Activated T-cell treated with anti-CD3 and anti-CD28 coated beads, Interleukin-2, amount 50 U/mL, for 48 hours (primary cell): ENCODE measurements at regions not wholly inside any gene's neighbourhood (a gene's known extent, or its start where the extent isn't known, plus 50 kb on each side); places are given as distances from the start of the nearest gene placed in this dataset.
"Not testable (repeated sequence)": the region's sequence is repeated elsewhere in the genome, so short reads cannot be mapped to it uniquely, and the experiment has no call there.

Source experiments
- DNase-seq, 2 experiments: peaks; one replicate each; pipeline ENCODE4 v3.0.0-alpha.2; 2020

DNA sequence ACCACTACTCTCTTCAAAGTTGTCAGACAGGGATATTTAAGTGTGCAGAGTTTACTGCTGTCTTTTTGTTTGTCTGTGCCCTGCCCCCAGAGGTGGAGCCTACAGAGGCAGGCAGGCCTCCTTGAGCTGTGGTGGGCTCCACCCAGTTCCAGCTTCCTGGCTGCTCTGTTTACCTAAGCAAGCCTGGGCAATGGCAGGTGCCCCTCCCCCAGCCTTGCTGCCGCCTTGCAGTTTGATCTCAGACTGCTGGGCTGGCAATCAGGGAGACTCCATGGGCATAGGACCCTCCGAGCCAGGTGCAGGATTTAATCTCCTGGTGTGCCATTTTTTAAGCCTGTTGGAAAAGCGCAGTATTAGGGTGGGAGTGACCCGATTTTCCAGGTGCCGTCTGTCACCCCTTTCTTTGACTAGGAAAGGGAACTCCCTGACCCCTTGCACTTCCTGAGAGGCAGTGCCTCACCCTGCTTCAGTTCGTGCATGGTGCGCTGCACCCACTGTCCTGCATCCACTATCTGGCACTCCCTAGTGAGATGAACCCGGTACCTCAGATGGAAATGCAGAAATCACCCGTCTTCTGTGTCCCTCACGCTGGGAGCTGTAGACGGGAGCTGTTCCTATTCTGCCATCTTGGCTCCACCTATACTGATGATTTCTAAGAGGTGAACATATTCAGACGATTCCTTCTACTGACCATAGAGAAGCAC lies 167.6 kb downstream of the CXXC4 start:
- not testable (repeated sequence) for DNase-seq

DNA sequence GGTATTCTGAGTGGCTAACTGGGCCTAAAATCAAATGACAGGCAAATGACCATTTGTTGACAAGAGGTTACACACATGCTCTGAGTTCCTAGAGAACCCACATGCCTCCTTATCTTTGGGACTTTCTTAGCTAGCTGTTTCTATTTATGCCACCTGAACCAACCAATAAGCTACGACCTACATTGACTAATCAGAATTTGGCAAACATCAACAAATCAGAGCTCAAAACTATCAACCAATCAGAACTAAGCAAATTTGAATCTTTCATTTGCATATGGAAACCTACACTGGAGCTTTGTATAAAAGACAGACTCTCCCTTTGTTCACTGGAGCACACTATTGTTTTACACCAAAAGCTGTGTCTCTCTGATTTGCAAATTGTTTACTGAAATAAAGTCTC lies 192.0 kb downstream of the CXXC4 start:
- no peak for DNase-seq

DNA sequence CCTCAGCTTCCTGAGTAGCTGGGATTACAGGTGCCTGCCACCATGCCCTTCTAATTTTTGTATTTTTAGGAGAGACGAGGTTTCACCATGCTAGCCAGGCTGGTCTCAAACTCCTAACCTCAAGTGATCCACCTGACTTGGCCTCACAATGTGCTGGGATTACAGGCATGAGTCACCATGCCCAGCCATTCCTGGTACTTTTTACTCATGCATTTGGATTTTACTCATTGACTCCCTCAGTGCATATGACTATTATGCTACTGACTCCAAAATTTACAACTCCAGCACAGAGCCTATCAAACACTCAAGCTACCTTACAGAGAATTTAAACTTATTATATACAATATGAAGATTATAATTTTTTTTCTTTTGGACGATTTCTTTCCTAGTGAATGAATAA lies 199.9 kb downstream of the CXXC4 start:
- DNase-seq = no peak

DNA sequence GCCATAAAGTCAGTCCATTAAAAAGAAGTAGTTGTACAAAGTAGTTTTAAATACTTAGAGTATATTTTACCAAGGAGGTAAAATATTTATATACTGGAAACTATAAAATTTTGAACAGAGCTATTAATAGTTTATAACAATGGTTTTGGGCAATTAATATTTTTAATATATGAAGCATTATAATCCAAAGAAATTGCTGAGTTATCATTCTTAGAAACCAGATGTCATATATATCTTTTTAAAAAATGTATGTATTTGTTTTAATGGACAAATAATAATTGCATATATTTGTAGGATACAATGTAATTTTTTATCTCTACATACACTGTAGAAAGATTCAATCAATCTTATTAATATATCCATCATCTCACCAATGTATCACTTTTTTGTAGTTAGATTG lies 207.8 kb downstream of the CXXC4 start:
- DNase-seq = no peak

DNA sequence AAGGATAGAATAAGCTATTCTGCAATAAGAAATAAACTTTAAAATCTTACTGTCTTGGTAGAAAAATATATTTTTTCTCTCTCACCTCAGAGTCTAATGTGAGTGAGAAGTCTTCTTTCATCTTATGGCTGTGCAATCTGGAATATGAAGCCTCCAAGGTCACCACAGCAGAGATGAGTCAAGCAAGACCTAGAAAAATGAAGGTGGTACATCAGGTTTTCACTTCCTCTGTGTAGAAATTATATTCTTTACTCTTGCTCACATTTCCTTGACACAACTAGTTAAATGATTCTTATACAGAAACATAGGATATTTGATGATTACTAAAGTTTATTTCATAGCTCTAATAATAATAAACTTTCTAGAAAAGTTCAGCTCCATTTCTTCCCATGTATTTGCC lies 211.4 kb downstream of the CXXC4 start:
- no peak for DNase-seq

DNA sequence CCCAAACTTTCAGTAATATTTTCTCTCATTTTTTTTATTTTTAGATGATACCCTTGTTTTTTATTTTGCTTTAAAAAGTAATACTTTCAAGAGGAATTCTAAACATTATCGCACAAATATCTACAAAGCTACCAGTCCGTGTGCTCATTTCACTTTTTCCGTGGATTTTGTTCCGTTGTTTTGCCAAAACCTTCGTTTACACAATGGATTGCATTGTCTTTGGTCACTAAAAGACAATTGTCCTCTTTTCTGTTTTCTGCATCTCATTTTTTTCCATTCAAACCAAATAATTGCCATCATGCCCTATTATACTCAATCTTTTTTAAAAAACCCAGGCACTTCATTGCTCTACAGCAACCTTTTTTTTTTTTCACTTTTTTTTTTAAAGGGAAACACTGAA lies 214.9 kb downstream of the CXXC4 start:
- DNase-seq = no peak

DNA sequence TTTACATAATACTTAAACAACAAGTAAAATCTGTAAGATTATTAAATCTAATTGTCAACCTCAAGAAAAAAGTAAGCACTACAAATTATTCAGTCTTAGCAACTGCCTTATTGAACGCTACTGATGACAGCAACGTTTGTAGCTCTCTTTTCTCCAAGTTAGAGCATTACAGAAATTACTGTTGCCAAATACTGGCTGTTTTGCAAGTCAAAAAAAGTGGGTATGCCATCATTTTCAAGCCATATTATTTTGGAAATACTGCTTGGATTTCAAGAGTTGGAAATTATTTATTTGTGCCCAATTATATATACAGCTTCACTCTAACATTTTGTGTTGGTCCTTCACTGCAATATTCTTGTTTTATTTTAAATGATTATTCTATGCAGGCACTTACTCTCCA lies 221.7 kb downstream of the CXXC4 start:
- DNase-seq = no peak

DNA sequence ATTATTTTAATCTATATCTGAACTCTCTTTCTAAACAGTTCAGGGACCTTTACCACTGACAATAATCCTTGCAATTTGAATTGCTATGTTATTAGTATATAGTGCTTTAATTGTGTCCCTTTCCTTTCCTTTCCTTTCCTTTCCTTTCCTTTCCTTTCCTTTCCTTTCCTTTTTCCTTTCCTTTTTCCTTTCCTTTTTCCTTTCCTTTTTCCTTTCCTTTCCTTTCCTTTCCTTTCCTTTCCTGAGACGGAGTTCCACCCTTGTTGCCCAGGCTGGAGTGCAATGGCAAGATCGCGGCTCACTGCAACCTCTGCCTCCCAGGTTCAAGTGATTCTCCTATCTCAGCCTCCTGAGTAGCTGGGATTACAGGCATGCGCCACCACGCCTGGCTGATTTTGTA lies 225.1 kb downstream of the CXXC4 start:
- DNase-seq = not testable (repeated sequence)

DNA sequence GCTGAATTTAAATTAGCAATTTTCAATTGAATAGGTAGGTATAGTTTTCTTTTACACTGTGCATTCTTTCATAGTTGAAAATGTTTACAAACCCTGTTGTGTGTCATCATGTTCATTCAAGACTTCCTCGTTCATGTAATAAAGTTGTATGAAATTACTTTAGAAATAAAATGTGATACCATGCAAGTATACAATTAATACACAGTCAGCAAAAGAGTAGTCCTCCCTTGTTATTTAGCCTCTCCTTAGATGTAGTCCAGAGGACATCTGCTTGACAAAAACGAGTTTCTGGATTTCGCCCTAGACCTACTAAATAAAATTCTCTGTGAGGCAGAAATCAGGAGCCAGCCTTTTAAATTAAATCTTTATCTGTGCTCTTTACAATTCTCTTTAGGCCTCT lies 231.6 kb downstream of the CXXC4 start:
- DNase-seq = no peak

DNA sequence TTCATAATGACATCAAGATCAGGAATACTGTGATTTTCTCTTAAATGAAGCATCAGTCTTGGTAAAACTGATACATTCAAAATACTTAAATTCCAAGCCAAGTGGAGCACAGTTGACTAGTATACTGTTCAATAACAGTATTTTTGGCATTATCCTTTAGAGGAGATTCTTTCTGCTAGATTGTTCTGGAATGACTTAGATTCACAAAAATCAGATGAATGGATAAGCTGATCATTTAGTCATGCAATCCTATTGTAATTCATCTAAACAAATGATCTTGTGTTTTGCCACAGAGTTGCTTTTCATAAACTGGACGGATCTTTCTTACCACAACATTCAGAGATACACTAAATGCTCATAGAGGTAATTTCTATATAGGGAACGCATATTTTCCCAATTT lies 232.0 kb downstream of the CXXC4 start:
- no peak for DNase-seq

DNA sequence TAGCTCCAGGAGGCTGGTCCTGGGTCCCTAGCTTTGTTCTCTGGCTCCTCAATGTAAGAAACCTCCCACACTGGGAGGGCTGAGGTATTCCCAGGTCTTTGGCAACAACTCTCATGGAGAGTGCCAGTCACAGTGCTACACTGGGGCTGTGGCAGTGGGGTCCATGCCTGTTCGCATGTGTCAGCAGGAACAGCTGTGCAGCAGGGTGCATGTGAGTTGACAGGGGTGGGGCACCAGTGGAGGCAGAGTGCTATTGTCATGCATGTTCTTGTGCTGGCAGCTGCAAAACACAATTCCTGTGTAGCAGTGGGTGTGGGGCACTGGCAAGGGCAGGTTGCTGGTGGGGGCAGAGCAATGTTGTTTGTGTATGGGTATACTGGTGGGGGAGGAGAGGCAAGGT lies 246.0 kb downstream of the CXXC4 start:
- no peak for DNase-seq

DNA sequence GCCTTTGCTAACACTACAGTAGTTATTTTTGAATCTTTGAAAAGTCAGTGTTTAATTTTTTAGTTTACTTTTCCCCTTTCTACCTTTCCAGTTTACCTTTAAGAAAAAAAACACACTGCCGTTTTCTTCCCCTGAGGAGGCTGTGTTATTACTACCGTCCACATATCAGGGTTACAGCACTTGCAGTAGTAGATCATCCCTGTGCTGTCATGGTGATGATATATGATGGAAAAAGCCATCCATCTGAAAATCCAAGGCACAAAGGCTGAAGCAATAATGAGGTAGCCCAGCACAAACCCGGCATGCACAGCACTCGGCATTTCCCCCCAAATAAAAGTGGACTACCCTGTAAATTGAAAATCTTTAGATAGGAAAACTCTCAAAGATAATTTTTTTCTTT lies 258.7 kb downstream of the CXXC4 start:
- DNase-seq = no peak

DNA sequence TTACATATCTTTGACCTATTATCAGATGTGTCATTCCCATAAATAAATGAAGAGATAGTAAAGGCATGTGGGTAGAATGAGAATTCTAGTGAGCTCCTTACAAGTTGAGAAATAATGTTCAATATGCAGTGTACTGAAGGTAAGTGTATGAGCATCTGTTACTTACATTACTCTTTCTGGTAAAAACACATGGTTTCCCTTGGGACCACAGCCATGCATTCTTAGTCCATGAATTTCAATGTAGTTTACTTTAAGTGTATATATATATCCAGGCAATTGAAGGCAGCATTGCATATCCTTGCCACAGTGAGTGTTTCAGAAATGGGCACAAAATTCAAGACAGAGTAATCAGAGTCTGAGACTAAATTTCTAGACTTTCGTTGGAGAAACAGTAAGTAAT lies 277.2 kb downstream of the CXXC4 start:
- DNase-seq = no peak

DNA sequence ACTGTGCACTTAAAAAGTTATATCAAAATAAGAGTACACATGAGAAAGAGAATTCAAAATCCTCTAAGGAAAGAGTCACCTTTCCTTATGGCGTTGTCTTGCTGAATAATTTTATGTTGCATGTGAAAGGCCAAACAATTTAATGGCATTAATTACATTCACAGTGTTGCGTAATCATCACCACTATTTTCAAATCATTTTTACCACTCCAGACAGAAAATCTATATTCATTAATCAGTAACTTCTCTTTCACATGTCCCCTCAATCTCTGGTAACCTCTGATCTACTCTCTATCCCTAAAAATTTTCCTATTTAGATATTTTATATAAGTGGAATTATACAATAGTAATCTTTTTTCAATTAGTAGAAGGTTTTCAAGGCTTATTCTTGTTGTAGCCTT lies 283.0 kb downstream of the CXXC4 start:
- DNase-seq = no peak

DNA sequence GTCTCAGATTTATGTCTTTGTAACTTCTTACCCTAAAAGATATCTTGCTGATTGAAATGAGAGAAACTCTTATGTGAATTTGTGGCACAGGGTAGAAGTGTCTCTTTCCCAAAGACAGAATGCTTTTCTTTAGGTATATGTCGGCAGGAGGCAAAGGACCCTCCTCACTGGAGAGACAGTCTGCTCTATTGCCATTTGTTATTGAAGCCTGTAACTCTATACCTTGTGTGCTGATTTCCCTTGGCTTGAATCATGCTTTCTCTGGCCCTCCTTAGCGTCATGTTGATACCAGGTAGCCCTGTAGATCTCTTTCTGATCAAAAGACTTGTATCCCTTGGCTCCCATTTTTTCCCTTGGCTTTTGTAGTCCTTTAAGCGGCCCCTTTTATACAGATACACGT lies 284.3 kb downstream of the CXXC4 start:
- DNase-seq = no peak

DNA sequence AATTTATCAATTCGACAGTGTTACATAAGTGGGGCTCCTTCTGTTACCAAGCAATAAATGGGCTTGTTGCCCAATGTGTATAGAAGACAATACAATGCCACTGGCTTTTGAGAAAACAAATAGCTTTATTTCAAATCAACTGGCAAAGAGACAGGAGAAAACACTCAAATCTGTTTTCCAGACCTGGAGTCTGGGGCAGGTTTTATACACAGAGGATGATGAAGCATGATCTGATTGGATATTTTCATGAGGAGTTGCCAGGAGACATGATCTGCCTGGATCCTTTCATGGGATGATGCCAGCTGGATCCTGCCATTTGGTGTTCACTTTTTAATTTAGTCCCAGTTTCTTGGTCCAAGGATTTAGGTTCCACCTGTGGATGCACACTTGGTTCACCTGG lies 287.9 kb downstream of the CXXC4 start:
- no peak for DNase-seq

DNA sequence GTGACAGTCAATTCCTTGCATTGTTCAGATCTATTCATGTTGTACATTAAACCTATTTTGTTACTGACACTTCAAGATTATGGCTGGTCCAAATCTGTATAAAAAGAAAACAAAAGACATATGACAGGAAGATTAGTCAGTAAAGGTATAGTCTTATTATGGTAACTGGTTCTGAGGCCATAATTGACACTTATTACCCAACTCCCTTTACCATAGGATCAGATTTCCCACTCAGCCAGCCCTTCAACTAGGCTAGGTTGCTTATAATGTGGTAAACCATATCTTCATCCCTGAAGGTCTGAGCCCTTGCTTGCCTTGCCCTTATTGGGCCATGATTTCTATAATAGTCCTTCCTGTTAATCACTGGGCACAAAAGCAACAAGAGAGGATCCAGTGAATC lies 289.6 kb downstream of the CXXC4 start:
- no peak for DNase-seq

DNA sequence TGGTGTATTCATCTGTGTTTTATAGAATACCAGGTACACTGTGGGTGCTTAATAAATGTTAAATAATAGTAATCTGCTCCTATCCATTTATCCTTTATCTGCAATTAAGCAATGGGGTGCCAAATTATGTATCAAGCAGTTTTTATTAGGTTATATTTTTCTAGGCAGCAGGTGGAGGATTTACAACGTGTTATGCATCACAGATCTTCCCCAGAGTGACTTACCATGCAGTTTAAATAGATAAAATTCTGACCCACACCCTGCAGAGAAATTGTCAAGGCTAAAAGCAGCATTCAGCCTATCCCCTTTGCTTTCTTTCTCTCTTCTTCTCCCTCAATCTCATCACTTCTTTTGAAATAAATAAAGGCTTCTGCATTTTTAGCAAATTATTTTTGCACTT lies 306.4 kb downstream of the CXXC4 start:
- no peak for DNase-seq

DNA sequence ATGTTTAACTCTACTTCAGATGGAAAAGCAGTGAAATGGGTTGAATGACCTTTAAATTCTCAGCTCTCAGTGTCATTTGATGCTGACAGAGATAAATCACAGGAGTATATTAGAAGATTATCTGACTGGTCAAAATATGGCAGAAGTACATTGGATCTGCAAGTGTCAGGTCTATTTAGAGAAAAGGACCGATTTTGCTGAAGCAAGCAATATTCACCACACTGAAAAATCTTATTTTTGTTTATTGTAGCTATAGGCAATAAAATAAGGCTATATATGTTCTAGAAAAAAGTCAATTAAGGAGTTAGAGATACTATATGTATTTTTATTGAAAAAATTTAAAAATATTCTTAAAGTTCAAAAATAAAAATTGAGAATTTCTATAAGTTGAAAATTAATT lies 325.3 kb downstream of the CXXC4 start:
- DNase-seq = no peak

DNA sequence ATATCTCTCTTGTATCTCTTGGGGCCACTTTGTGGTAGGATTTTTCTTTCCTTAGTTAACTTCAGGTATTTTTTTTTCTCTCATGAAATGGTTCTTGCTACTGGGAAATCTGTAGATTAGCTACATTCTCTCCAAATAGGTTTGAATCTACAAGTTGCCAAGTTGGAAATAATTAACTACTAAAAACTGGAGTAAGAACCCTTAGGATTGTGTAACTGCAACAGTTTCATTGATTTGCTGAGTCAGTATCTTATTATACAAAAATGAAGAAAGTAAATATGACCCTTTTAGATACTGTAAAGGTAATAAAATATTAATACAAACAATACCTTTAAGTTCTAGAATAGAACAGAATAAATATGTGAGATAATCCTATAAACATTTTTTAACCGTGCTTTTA lies 327.9 kb downstream of the CXXC4 start:
- no peak for DNase-seq

DNA sequence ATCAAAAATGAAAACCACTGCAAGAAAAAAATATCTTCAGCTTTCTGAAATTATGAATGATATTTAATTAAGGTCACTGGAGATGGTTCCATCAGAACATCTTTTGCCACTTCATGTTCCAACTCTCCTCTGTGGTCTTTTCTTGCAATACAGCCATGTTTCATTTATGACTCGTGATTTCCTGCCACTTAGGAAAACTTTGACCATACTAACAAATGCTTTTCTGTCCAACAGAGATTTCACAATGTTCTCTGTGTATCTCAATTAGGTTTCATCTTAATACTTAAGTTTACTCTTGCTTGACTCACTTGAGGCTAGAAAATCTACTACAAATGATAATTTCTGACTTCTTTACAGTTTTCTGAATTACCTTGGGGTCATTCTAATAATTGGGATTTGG lies 330.9 kb downstream of the CXXC4 start:
- no peak for DNase-seq

DNA sequence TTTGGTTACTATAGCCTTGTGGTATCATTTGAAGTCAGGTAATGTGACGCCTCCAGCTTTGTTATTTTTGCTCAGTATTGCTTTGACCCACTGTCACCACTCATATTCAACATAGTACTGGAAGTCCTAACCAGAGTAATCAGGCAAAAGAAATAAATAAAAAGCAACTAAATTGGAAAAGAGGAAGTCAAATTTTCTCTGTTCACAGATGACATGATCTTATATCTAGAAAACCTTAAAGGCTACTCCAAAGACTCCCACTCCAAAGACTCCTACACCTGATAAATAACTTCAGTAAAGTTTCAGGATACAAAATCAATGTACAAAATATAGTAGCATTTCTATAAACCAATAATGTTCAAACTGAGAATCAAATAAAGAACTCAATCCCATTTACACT lies 348.6 kb downstream of the CXXC4 start:
- DNase-seq = no peak

DNA sequence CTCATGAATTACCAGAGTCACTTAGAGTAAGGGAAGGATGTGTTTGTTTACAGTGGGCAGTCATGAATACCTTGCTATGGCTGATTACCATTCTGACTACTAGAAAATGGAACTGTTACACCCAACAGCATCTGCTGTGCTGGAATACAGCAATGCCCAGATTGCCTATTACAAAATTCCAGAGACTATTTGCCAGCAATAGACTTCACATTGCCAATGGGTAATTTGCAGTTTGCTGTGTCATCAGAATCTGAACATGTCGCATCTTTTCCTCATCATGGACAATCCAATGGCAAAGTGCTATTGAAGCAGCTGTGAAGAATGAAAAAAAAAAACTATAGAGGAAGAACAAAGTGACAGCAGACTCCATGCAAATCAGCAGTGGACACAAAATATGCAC lies 356.6 kb downstream of the CXXC4 start:
- DNase-seq = no peak

DNA sequence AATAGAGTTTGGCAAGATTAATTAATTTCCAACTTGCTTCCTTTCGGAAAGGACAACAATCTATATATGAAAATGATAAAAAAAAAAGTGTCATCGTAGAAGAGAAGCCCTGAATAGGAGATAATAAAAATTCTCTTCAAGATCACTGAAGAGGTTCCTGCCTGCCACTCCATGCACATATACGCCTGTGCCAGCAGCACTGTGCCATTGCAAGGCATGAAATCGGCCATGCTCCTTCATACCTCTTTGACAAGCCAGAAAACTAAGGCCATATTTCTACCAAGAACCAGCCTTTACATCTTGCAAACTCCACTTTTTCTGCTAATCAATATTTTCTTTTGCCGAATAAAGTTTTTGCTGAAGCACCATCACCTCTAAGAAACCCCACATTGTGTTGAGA lies 365.5 kb downstream of the CXXC4 start:
- DNase-seq = no peak

DNA sequence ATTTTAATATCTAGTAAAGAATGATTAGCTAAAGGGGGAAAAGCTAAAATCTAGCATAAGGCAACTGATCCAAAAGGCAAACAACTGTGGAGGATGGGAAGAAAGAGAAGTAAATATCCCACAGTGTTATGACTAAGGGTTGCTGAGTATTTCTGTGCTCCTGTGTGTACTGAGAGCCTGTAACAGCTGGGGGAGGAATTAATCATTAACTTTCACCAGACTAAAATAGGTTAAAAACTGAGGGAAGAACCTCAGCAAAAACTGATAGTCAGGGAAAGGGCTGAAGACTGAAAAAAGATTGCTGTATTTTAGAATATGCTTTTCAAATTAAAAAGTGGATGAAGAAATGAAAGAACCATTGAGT lies 365.9 kb downstream of the CXXC4 start:
- DNase-seq = no peak
